GM18502 (cell line): ENCODE measurements at regions not wholly inside any gene's neighbourhood (a gene's known extent, or its start where the extent isn't known, plus 50 kb on each side); places are given as distances from the start of the nearest gene placed in this dataset.
"Not testable (repeated sequence)": the region's sequence is repeated elsewhere in the genome, so short reads cannot be mapped to it uniquely, and the experiment has no call there.

Source experiments
- ATAC-seq: cut with Tn5 transposase; IDR thresholded peaks from one replicate; pipeline ENCODE4 v1.9.1; 2021; ENCODE audit warnings: mild to moderate bottlenecking; ENCODE audit not compliant: unreplicated experiment, poor library complexity

DNA sequence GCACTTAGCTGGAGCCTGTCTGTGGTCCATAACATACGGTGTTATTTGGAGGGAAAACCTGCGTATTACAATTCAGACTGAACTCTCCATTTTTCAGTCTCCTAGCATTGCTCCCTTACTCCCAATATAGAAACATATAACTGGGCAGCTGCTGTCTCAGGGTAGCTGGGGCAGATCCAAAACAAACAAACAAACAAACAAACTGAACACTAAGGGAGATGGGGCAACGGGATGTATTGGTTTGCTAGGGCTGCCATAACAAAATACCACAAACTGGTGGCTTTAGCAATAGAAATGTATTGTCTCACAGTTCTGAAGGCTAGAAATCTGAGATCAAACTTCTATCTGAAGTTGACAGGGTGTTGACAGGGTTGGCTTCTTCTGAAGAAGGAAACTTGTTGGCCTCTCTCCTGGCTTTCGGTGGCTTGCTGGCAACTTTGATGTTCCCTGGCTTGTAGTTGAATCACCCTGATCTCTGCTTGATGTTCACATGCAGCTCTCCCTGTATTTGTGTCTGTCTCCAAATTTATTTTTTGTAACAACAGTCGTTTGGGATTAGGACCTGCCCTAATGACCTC lies 329.3 kb upstream of the ZNF804A start:
- ATAC-seq: no peak

- no peak for ATAC-seq
Measured at GRCh38 chr2:184270660-184271059, 327.7 kb upstream of the ZNF804A start.

- no peak for ATAC-seq
Measured at GRCh38 chr2:184272056-184272455, 326.3 kb upstream of the ZNF804A start.

DNA sequence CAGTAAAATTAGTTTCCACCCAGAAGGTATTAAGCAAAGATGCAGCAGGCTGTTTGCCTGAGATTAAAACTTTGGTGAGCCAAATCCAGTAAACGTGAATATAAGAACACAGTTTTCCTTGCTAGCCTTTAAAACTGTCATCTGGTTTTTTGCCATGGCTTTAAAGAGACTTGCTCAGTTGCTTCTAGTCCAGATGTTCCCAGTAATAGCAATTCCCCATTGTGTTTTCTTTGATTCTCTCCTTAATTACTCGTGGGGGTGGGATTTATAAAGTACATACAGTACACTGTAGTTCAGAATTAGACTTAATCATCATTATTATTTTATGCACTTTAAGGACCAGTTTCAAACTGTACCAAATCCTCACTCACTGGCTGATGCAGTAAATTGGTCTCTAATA lies 303.5 kb upstream of the ZNF804A start:
- ATAC-seq: no peak

GRCh38 chr2:184297085-184297484 lies 301.2 kb upstream of the ZNF804A start:
- no peak for ATAC-seq

GRCh38 chr2:184302506-184302905 lies 295.8 kb upstream of the ZNF804A start:
- ATAC-seq: no peak

DNA sequence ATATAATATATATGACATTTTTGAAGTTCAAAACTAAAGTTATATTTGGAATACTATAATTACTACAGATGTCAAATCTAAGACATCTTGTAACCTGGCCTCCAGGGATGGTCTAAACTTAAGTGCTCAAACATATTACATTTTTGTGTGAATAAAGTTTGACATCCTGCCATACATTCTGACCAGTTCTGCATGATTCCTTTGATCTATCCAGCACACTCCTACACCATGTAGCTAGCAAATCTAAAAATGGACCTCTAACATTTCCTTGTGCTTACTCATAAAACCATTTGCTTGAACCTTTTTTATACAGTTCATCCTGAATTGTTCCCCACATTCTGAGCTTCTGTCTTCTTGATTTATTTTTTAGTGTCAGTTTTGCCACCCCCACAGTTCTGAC lies 294.3 kb upstream of the ZNF804A start:
- no peak for ATAC-seq

DNA sequence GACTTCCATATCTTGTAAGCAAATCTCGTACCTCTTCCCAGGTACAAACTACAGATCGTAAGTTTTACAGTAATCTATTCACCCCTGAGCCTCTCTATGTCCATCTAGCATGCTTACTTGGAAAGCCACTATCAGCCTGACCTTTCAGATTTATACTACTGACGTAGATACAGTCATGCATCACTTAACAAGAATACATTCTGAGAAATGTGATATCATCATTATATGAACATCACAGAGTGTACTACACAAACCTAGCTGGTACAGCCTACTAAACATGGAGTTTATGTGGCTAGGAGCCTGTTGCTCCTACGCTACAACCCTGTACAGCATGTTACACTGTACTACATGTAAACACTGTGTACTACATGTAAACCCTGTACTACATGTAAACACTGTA lies 293.2 kb upstream of the ZNF804A start:
- no peak for ATAC-seq

- ATAC-seq: no peak
Measured at GRCh38 chr2:184308706-184309105, 289.6 kb upstream of the ZNF804A start.

GRCh38 chr2:184312970-184313369 lies 285.4 kb upstream of the ZNF804A start:
- ATAC-seq: no peak

GRCh38 chr2:184314829-184315228 lies 283.5 kb upstream of the ZNF804A start:
- ATAC-seq: no peak

DNA sequence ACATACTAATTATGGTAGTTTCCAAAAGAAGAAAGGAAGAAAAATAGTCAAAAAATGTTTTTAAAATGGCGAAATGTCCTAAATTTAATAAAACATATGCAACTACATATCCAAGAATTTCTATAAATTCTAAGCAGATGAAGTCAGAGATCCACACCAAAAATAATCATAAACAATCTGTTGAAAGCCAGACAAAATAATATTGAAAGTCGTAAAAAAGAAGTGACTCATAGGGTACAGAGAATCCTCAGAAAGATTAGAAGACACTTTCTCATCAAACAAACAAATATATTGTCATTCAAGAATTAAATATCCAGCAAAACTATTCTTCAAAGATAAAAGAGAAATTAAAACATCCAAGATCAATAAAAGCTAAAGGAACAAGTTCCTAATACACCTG lies 281.4 kb upstream of the ZNF804A start:
- ATAC-seq: no peak

DNA sequence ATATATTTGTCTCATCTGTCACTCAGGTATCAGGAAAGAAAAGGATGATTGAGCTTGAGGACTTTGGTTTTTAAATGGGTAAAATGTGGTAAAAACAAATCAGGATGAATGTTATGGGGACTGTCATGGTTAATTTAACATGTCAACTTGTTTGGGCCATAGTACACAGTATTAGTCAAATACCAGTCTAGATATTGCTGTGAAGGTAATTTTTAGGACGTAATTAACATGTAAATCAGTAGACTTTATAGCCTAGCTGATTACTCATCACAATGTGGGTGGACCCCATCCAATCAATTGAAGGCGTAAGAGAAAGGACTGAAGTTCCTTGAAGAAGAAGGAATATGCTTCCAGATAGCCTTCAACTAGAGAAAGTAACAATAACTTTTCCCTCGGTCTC lies 275.7 kb upstream of the ZNF804A start:
- no peak for ATAC-seq

DNA sequence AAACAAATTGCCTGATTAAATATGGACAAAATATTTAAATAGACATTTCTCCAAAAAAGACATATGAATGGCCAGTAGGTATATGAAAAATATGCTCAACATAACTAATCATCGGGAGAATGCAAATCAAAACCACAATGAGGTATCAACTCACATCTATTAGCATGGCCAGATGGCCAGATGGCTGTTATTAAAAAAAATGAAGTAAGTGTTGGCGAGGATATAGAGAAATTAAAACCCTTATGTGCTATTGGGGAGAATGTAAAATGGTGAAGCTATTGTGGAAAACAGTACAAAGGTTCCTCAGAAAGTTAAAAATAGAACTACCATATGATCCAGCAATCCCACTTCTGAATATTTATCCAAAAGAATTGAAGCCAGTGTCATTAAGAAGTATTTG lies 272.3 kb upstream of the ZNF804A start:
- ATAC-seq: no peak

DNA sequence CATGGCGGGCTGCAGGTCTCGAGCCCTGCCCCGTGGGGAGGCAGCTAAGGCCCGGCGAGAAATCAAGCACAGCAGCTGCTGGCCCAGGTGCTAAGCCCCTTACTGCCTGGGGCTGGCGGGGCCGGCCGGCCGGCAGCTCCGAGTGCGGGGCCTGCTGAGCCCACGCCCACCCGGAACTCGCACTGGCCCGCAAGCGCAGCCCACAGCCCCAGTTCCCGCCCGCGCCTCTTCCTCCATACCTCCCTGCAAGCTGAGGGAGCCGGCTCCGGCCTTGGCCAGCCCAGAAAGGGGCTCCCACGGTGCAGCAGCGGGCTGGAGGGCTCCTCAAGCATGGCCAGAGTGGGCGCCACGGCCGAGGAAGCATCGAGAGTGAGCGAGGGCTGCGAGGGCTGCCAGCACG lies 270.5 kb upstream of the ZNF804A start:
- ATAC-seq: not testable (repeated sequence)

DNA sequence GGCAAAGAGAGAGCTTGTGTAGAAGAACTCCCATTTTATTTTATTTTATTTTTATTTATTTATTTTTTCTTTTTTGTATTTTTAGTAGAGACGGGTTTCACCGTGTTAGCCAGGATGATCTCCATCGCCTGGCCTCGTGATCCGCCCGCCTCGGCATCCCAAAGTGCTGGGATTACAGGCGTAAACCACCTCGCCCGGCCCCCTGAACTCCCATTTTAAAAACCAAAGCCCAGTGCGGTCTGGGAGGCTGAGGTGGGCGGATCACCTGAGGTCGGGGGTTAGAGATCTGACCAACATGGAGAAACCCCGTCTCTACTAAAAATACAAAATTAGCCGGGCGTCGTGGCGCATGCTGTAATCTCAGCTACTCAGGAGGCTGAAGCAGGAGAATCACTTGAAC lies 267.8 kb upstream of the ZNF804A start:
- not testable (repeated sequence) for ATAC-seq

DNA sequence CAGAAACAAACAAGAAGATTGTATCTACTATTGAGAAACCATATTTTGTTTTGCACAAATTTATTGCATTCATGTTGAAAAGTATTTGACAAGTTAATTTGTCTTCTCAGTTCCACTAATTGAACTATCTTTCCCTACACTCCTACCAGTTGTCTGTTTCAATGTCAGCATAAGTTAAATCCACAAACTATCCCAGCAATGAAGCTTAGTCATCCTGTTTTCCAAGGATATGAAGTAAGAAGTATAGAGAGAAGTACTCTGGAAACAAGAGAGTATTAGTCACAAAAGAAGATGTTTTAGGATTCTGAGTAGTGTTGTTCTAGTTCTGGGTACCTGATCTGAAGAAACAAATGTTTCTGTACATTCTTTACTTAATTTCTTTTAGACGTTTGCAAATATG lies 261.6 kb upstream of the ZNF804A start:
- ATAC-seq: no peak

DNA sequence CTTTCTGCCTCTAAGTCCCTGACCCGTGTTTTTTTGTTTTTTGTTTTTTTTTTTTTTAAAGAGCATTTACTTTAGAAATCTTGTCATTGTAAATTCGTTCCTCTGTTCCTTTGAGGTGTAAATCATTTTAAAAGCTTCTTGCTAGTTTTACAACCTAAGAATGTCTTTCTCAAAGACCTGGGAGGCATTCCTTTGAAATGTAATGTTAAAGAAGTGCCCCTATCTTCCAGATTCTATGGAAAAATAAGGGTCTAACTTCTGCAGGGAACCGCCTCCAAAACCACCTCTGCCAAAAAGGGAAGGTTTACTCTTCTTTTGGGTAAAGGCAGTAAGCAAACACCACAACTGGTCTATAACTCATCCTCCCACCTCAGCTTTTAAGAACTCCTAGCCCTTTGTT lies 259.6 kb upstream of the ZNF804A start:
- no peak for ATAC-seq

DNA sequence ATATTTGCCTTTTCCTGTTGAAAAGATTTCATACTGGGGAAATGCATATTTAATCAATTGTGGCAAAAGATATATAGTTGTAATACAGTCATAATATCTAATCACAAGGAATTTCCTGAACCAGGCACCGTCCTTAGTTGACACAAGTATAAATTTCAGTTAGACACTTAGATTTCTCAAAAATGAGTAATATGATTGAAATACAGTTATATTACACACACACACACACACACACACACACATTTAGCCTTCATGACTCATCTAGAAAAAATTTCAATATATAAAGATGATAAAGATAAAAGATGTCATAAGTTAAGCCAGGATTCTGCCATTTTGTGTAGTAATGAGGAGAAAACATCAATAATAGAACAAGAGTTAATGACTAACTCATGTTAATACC lies 258.4 kb upstream of the ZNF804A start:
- ATAC-seq: no peak

DNA sequence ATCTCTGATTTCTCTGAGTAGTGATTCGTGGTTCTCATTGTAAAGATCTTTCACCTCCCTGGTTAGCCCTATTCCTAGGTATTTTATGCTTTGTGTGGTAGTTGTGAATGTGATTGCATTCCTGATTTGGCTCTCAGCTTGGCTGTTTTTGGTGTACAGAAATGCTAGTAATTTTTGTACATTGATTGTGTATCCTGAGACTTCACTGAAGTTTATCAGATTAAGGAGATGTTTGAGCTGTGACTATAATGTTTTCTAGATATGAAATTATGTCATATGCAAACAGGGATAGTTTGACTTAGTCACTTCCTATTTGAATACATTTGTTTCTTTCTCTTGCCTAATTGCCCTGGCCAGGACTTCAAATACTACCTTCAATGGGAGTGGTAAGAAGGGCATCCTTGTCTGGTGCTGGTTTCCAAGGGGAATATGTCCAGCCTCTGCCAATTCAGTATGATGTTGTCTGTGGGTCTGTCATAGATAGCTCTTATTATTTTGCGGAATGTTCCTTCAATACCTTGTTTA lies 251.9 kb upstream of the ZNF804A start:
- no peak for ATAC-seq

DNA sequence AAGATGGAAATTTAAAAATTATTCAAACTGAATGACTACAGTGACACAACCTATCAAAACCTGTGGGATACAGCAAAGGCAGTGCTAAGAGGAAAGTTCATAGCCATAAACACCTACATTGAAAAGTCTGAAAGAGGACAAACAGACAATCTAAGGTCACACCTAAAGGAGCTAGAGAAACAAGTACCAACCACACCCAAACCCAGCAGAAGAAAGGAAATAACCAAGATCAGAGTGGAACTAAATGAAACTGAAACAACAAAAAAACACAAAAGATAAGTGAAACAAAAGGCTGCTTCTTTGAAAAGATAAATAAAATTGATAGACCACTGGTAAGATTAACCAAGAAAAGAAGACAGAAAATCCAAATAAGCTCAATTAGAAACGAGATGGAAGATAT lies 247.2 kb upstream of the ZNF804A start:
- ATAC-seq: no peak

DNA sequence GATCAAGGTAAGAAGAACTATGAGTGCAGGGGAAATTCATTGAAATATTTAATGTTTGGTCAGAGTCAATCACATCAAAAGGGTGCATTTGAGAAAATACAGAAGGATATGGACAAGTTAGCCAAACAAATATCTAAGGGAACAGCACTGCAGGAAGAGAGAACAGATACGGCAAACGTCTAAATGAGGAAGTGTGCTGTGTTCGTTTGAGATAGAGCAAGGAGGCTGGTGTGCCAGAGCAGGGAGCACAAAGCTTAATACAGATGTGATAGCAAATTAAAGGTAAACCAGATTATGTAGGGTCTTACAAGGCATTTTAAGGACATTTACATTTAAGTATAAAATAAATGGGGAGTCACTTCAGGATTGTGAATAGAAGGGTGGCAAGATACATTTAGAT lies 241.3 kb upstream of the ZNF804A start:
- no peak for ATAC-seq

DNA sequence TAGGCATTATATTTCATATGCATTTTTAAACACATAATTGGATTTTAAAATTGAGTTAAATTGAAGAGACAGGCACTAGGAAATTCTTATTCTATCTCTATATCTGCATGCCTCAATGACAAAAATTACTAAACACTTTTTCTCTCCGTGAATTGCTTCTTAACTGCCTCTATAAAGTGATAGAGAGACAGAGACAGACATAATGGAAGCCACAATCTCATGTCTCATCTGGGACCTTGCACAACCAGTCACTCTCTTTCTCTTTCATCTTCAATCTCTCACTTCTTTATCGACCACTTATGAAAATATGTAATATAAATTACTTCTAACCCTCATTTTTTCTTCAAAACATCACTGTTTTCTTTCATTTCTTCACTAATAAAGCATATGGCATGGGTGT lies 238.9 kb upstream of the ZNF804A start:
- no peak for ATAC-seq
